Pancreas (tissue), 10 donors: ENCODE measurements at regions not wholly inside any gene's neighbourhood (a gene's known extent, or its start where the extent isn't known, plus 50 kb on each side); places are given as distances from the start of the nearest gene placed in this dataset.

Experiments
- ATAC-seq, 4 donors: fragments of 200-7000 bp; cut with Tn5 transposase; one replicate each; pipeline versions ENCODE4 v1.8.0 to v1.9.1; 2020; ENCODE audit warnings: mild to moderate bottlenecking in 4 of 4, moderate library complexity in 4 of 4
- DNase-seq, 6 donors: peaks; one replicate each; pipeline ENCODE4 v3.0.0-alpha.2; 2020
- FAIRE-seq: peaks from 2 replicates; lab custom pipeline; 2012; peaks lifted over from hg19 to GRCh38; lab: Jason Lieb, UNC
- H3K27ac ChIP-seq, 4 donors: fragments of 200-600 bp; sonication (generic); 1 replicate in 3 of 4; 2 replicates in 1 of 4; pipeline versions ENCODE4 v1.5.0 to v1.8.0; 2020
- H3K27me3 ChIP-seq, 4 donors: fragments of 200-600 bp; one replicate each; pipeline ENCODE4 v1.8.0; 2021
- H3K36me3 ChIP-seq, 3 donors: fragments of 200-600 bp; sonication (generic) in 1 of 3; one replicate each; pipeline versions ENCODE4 v1.5.0 to v1.8.0; 2020 to 2021
- H3K4me1 ChIP-seq, 3 donors: fragments of 200-600 bp; one replicate each; pipeline ENCODE4 v1.8.0; 2021
- H3K4me3 ChIP-seq, 4 donors: fragments of 200-600 bp; sonication (generic) in 2 of 4; one replicate each; pipeline versions ENCODE4 v1.5.0 to v1.8.0; 2020 to 2021
- H3K9me3 ChIP-seq, 4 donors: fragments of 200-600 bp; one replicate each; pipeline ENCODE4 v1.8.0; 2021
- CTCF ChIP-seq, 4 donors: fragments of 200-600 bp; sonication (generic) in 3 of 4; IDR thresholded peaks; one replicate each; pipeline versions ENCODE4 v1.5.0 to v1.8.0; 2021; ENCODE audit warnings: antibody characterized with exemption in 4 of 4
- WGBS, 2 donors: extraction: QIAGEN DNeasy Blood & Tissue Kit; methylation state at CpG; one replicate each; pipeline ENCODE4 v1.1.7; 2013; 5-methylcytosine and 5-hydroxymethylcytosine counted together
- intact Hi-C, 3 donors: fragments of 100-400 bp; cut with DNase I; formaldehyde crosslinking; loops; one replicate each; pipeline versions ENCODE4 v1.11.1 to v1.14.2; 2022
- donor health status: healthy with polysubstance abuse.
- donor health status: DM: no; HTN: no; CAD: no; lungs with moderate emphysema.
- donor health status: DM: no; HTN: no; CAD: no.
- donor health status: control.
- donor health status: control.
- donor health status: Bipolar disorder and iron deficiency.
- donor health status: DM: yes; HTN: yes; CAD: no.
- donor health status: DM: no; HTN: no; CAD: no.
- donor health status: DM: no; HTN: no; CAD: no.
- donor health status: DM: yes; HTN: yes; CAD: no.

- no peaks in the 10 kb centered on the region for H3K4me1 ChIP-seq
- H3K4me3 ChIP-seq, result no peak overlapping the region
- H3K27me3 ChIP-seq, result no peaks in the 10 kb centered on the region
- no peak for FAIRE-seq
- H3K27ac ChIP-seq, result no peak overlapping the region
- H3K36me3 ChIP-seq, result no peaks in the 10 kb centered on the region
- no peak for ATAC-seq
- no peak for TF ChIP-seq CTCF (IDR thresholded peaks at IDR 0.05)
- intact Hi-C loops, result no loop called here
- DNase-seq, result no peak
- H3K9me3 ChIP-seq, result no peaks in the 10 kb centered on the region
- 16 to 18% methylated on average over 1 of the region's 1 CpG for WGBS, 2 donors
Measured at GRCh38 chr18:29226213-29226612, 1049.3 kb upstream of the CDH2 start.

- no peak for TF ChIP-seq CTCF (IDR thresholded peaks at IDR 0.05)
- FAIRE-seq (no peak), DNase-seq (no peak), ATAC-seq (no peak)
- H3K27me3 ChIP-seq, result no peaks in the 10 kb centered on the region
- H3K4me1 ChIP-seq, result no peaks in the 10 kb centered on the region
- H3K9me3 ChIP-seq, result no peaks in the 10 kb centered on the region
- H3K36me3 ChIP-seq, result no peaks in the 10 kb centered on the region
- H3K4me3 ChIP-seq, result no peak overlapping the region
- H3K27ac ChIP-seq, result no peak overlapping the region
- intact Hi-C loops, result no loop called here
Measured at GRCh38 chr18:29225351-29225750, 1048.4 kb upstream of the CDH2 start.

GRCh38 chr18:29218091-29218490 lies 1041.2 kb upstream of the CDH2 start:
- FAIRE-seq (no peak), DNase-seq (no peak), ATAC-seq (no peak)
- Histone ChIP-seq H3K36me3 (no peaks in the 10 kb centered on the region), H3K27me3 (no peaks in the 10 kb centered on the region), H3K4me1 (no peaks in the 10 kb centered on the region), H3K9me3 (no peaks in the 10 kb centered on the region), H3K27ac (no peak overlapping the region), H3K4me3 (no peak overlapping the region)
- WGBS, 2 donors, result 37 to 43% methylated on average over 2 of the region's 2 CpGs
- intact Hi-C loops, result no loop called here
- TF ChIP-seq CTCF (IDR thresholded peaks at IDR 0.05), result no peak

- intact Hi-C loops, result no loop called here
- Histone ChIP-seq H3K4me1 (no peaks in the 10 kb centered on the region), H3K27ac (no peak overlapping the region), H3K9me3 (no peaks in the 10 kb centered on the region), H3K27me3 (no peaks in the 10 kb centered on the region), H3K4me3 (no peak overlapping the region), H3K36me3 (no peaks in the 10 kb centered on the region)
- TF ChIP-seq CTCF (IDR thresholded peaks at IDR 0.05), result no peak
- ATAC-seq, result no peak
- DNase-seq, result no peak
- 36 to 42% methylated on average over 2 of the region's 2 CpGs for WGBS, 2 donors
- no peak for FAIRE-seq
Measured at GRCh38 chr18:29217124-29217915, 1040.4 kb upstream of the CDH2 start.

GRCh38 chr18:29198834-29199233 lies 1021.9 kb upstream of the CDH2 start:
- Histone ChIP-seq H3K9me3 (no peaks in the 10 kb centered on the region), H3K4me1 (no peaks in the 10 kb centered on the region), H3K27me3 (no peaks in the 10 kb centered on the region), H3K4me3 (no peak overlapping the region), H3K36me3 (no peaks in the 10 kb centered on the region), H3K27ac (no peak overlapping the region)
- FAIRE-seq (no peak), ATAC-seq (no peak), DNase-seq (no peak)
- 10 to 12% methylated on average over 3 of the region's 3 CpGs for WGBS, 2 donors
- intact Hi-C loops, result no loop called here
- TF ChIP-seq CTCF (IDR thresholded peaks at IDR 0.05), result no peak
